Sciatic nerve (tissue), 2 donors: ENCODE measurements at regions not wholly inside any gene's neighbourhood (a gene's known extent, or its start where the extent isn't known, plus 50 kb on each side); places are given as distances from the start of the nearest gene placed in this dataset.
A peak's percentile ranks its signal among the peaks of the same experiment; 100 is the strongest.
"Not testable (repeated sequence)": the region's sequence is repeated elsewhere in the genome, so short reads cannot be mapped to it uniquely, and the experiment has no call there.

Experiments
- ATAC-seq: fragments of 200-7000 bp; cut with Tn5 transposase; one replicate; pipeline ENCODE4 v1.9.1; 2020; ENCODE audit warnings: mild to moderate bottlenecking, moderate library complexity
- DNase-seq: peaks from one replicate; pipeline ENCODE4 v3.0.0-alpha.2; 2020; ENCODE audit warnings: low spot score
- intact Hi-C: fragments of 100-400 bp; cut with DNase I; formaldehyde crosslinking; loops from one replicate; pipeline ENCODE4 v1.14.2; 2022
- donor health status: DM: no; HTN: no; CAD: no.
- donor health status: DM: no; HTN: no; CAD: no.

- intact Hi-C loops, ATAC-seq, DNase-seq: not testable (repeated sequence)
These were observed 633.4 kb downstream of the MID1IP1 start for GRCh38 chrX:39434671-39435070.

GRCh38 chrX:39436538-39436937 lies 635.3 kb downstream of the MID1IP1 start:
- DNase-seq, ATAC-seq, intact Hi-C loops: not testable (repeated sequence)

GRCh38 chrX:39437670-39438441 lies 636.6 kb downstream of the MID1IP1 start:
- intact Hi-C loops, result no loop called here
- no peak for DNase-seq
- no peak for ATAC-seq

- DNase-seq (no peak), ATAC-seq (no peak)
- intact Hi-C loops, result no loop called here
These were observed 637.6 kb downstream of the MID1IP1 start for GRCh38 chrX:39438603-39439602.

- intact Hi-C loops, result no loop called here
- ATAC-seq, result peak; percentile 48
These were observed 638.9 kb downstream of the MID1IP1 start for GRCh38 chrX:39439906-39440798.

GRCh38 chrX:39440799-39441284 lies 639.6 kb downstream of the MID1IP1 start:
- ATAC-seq, result no peak
- intact Hi-C loops, result no loop called here

More at GRCh38 chrX:39439906-39440798, 638.9 kb downstream of the MID1IP1 start:
- no peak for DNase-seq

GRCh38 chrX:39442332-39442731 lies 641.1 kb downstream of the MID1IP1 start:
- no peak for DNase-seq
- no peak for ATAC-seq
- intact Hi-C loops, result no loop called here

More at GRCh38 chrX:39440799-39441284, 639.6 kb downstream of the MID1IP1 start:
- DNase-seq, result no peak

GRCh38 chrX:39443240-39443639 lies 642.0 kb downstream of the MID1IP1 start:
- no peak for ATAC-seq
- DNase-seq, result no peak
- intact Hi-C loops, result no loop called here

- ATAC-seq (no peak), DNase-seq (no peak)
- intact Hi-C loops, result no loop called here
These were observed 644.1 kb downstream of the MID1IP1 start for GRCh38 chrX:39445336-39445735.

GRCh38 chrX:39449352-39449751 lies 648.1 kb downstream of the MID1IP1 start:
- intact Hi-C loops, result no loop called here
- DNase-seq, result no peak
- ATAC-seq, result no peak

GRCh38 chrX:39450234-39450977 lies 647.4 kb downstream of the BCOR start:
- intact Hi-C loops, result loop anchor here (5.0 kb wide), 1 partner anchor 748 kb away; no protein-coding TSS in a partner anchor
- ATAC-seq (no peak), DNase-seq (no peak)

GRCh38 chrX:39451046-39451445 lies 646.7 kb downstream of the BCOR start:
- no peak for ATAC-seq
- DNase-seq, result no peak
- intact Hi-C loops, result loop anchor here (5.0 kb wide), 1 partner anchor 749 kb away; no protein-coding TSS in a partner anchor

GRCh38 chrX:39452401-39452800 lies 645.4 kb downstream of the BCOR start:
- no peak for DNase-seq
- ATAC-seq, result no peak
- intact Hi-C loops, result loop anchor here (5.0 kb wide), 1 partner anchor 750 kb away; no protein-coding TSS in a partner anchor

- ATAC-seq, result peak; percentile 67
- intact Hi-C loops, result loop anchor here (5.0 kb wide), 1 partner anchor 752 kb away; no protein-coding TSS in a partner anchor
- no peak for DNase-seq
These were observed 643.7 kb downstream of the BCOR start for GRCh38 chrX:39453889-39454621.

- intact Hi-C loops, result no loop called here
- ATAC-seq (peak; percentile 49), DNase-seq (no peak)
These were observed 640.7 kb downstream of the BCOR start for GRCh38 chrX:39456894-39457604.

GRCh38 chrX:39458779-39459178 lies 639.0 kb downstream of the BCOR start:
- no peak for ATAC-seq
- intact Hi-C loops, result no loop called here
- DNase-seq, result no peak
